Neural cell (in vitro differentiated cells): ENCODE measurements at regions not wholly inside any gene's neighbourhood (a gene's known extent, or its start where the extent isn't known, plus 50 kb on each side); places are given as distances from the start of the nearest gene placed in this dataset.

Experiments used
- H2AFZ ChIP-seq: fragments of 200-600, 300-800 bp; sonication (generic), shearing (Covaris generic); 2 replicates; pipeline ENCODE4 v1.6.0; 2014; ENCODE audit warnings: low read depth, mild to moderate bottlenecking, antibody characterized with exemption, low read length, moderate library complexity
- H3F3A ChIP-seq: fragments of 200-600 bp; shearing (Covaris generic); 2 replicates; pipeline ENCODE4 v1.6.1; 2016; ENCODE audit warnings: mild to moderate bottlenecking, moderate library complexity, mixed read lengths, antibody characterized with exemption, low read length; ENCODE audit not compliant: insufficient read depth, poor library complexity, severe bottlenecking
- H3K27ac ChIP-seq: fragments of 200-600, 300-800 bp; sonication (generic), shearing (Covaris generic); 2 replicates; pipeline ENCODE4 v1.5.1; 2014; ENCODE audit warnings: mild to moderate bottlenecking, low read length, moderate library complexity
- H3K27me3 ChIP-seq: fragments of 300-800, 200-600 bp; sonication (generic), shearing (Covaris generic); 2 replicates; pipeline ENCODE4 v1.6.0; 2014; ENCODE audit warnings: mild to moderate bottlenecking, low read depth, low read length, moderate library complexity; ENCODE audit not compliant: insufficient read depth
- H3K36me3 ChIP-seq: fragments of 300-800, 200-600 bp; sonication (generic), shearing (Covaris generic); 2 replicates; pipeline ENCODE4 v1.5.1; 2014; ENCODE audit warnings: mild to moderate bottlenecking, antibody characterized with exemption, low read length, moderate library complexity; ENCODE audit not compliant: insufficient read depth
- H3K4me2 ChIP-seq: fragments of 300-800, 200-600 bp; sonication (generic), shearing (Covaris generic); 2 replicates; pipeline ENCODE4 v1.6.0; 2014; ENCODE audit warnings: mild to moderate bottlenecking, low read length
- H3K4me3 ChIP-seq: fragments of 300-800, 200-600 bp; sonication (generic), shearing (Covaris generic); 2 replicates; pipeline ENCODE4 v1.5.1; 2014; ENCODE audit warnings: mild to moderate bottlenecking, low read length, moderate library complexity
- H3K79me2 ChIP-seq: fragments of 200-600 bp; shearing (Covaris generic); replicated peaks from 2 replicates; pipeline ENCODE4 v1.6.0; 2014; ENCODE audit warnings: mild to moderate bottlenecking, low read length, moderate library complexity; ENCODE audit not compliant: insufficient read depth
- H3K9ac ChIP-seq: fragments of 300-800, 200-600 bp; sonication (generic), shearing (Covaris generic); 2 replicates; pipeline ENCODE4 v1.6.1; 2016; ENCODE audit warnings: mild to moderate bottlenecking, low read length, mixed read lengths
- H3K9me2 ChIP-seq: fragments of 200-600 bp; shearing (Covaris generic); 2 replicates; pipeline ENCODE4 v1.6.1; 2016; ENCODE audit warnings: mild to moderate bottlenecking, low read length, mixed read lengths; ENCODE audit not compliant: insufficient read depth
- H3K9me3 ChIP-seq: fragments of 200-600, 300-800 bp; sonication (generic), shearing (Covaris generic); 2 replicates; pipeline ENCODE4 v1.6.1; 2016; ENCODE audit warnings: mild to moderate bottlenecking, mixed run types, low read length, moderate library complexity, mixed read lengths
- H4K20me1 ChIP-seq: fragments of 200-600 bp; shearing (Covaris generic); 2 replicates; pipeline ENCODE4 v1.6.1; 2016; ENCODE audit warnings: mild to moderate bottlenecking, mixed run types; ENCODE audit not compliant: insufficient read depth
- CTCF ChIP-seq: fragments of 450-650 bp; IDR thresholded peaks from 2 replicates; pipeline ENCODE4 v1.5.1; 2014; ENCODE audit warnings: antibody characterized with exemption, mild to moderate bottlenecking, moderate library complexity; ENCODE audit not compliant: poor library complexity, severe bottlenecking
- EP300 ChIP-seq: fragments of 450-650 bp; conservative IDR thresholded peaks from 2 replicates; pipeline ENCODE4 v1.6.1; 2014; ENCODE audit warnings: antibody characterized with exemption, mild to moderate bottlenecking, moderate library complexity; ENCODE audit not compliant: poor library complexity, severe bottlenecking
- EZH2 ChIP-seq: fragments of 200-600, 300-800 bp; shearing (Covaris generic), sonication (generic); IDR thresholded peaks from 2 replicates; pipeline ENCODE4 v1.6.1; 2014; ENCODE audit warnings: antibody characterized with exemption, low read length, borderline replicate concordance, mild to moderate bottlenecking; ENCODE audit not compliant: insufficient read depth, poor library complexity, severe bottlenecking
- MXI1 ChIP-seq: fragments of 450-650 bp; conservative IDR thresholded peaks from 2 replicates; pipeline ENCODE4 v1.6.1; 2014; ENCODE audit warnings: antibody characterized with exemption, mild to moderate bottlenecking; ENCODE audit not compliant: poor library complexity, severe bottlenecking
- POLR2AphosphoS5 ChIP-seq: IDR thresholded peaks from 2 replicates; pipeline ENCODE4 v1.6.1; 2012
- RAD21 ChIP-seq: fragments of 450-650 bp; conservative IDR thresholded peaks from 2 replicates; pipeline ENCODE4 v1.6.1; 2014; ENCODE audit warnings: antibody characterized with exemption, mild to moderate bottlenecking, moderate library complexity
- REST ChIP-seq: IDR thresholded peaks from 2 replicates; pipeline ENCODE4 v1.6.1; 2012; ENCODE audit warnings: borderline replicate concordance
- SMC3 ChIP-seq: fragments of 450-650 bp; conservative IDR thresholded peaks from 2 replicates; pipeline ENCODE4 v1.6.1; 2014; ENCODE audit warnings: antibody characterized with exemption, mild to moderate bottlenecking, moderate library complexity; ENCODE audit not compliant: poor library complexity
- TAF1 ChIP-seq: IDR thresholded peaks from 2 replicates; pipeline ENCODE4 v1.6.1; 2012; ENCODE audit warnings: low read depth

GRCh38 chr9:134251296-134252069, 74.8 kb upstream of the RXRA start:
- Histone ChIP-seq H3K9ac (peak overlapping the region; percentile 27), H2AFZ (no peak overlapping the region), H3K27me3 (no peaks in the 10 kb centered on the region), H3K79me2 (no peaks in the 10 kb centered on the region), H3F3A (no peaks in the 10 kb centered on the region), H3K4me2 (no peak overlapping the region), H3K27ac (peak overlapping the region; percentile 31), H3K4me3 (peak overlapping the region; percentile 33), H3K36me3 (no peaks in the 10 kb centered on the region), H3K9me2 (no peaks in the 10 kb centered on the region), H4K20me1 (no peaks in the 10 kb centered on the region), H3K9me3 (peaks cover 11% of the 10 kb centered on the region)
- no peak for TF ChIP-seq POLR2AphosphoS5
- no peak for TF ChIP-seq EZH2
- no peak for TF ChIP-seq TAF1
- TF ChIP-seq REST, result no peak
- TF ChIP-seq MXI1, result no peak
- TF ChIP-seq RAD21, result no peak
- TF ChIP-seq EP300, result no peak
- TF ChIP-seq SMC3, result no peak
- no peak for TF ChIP-seq CTCF

GRCh38 chr9:134252084-134252830, 74.0 kb upstream of the RXRA start:
- H3K9ac ChIP-seq, result no peak overlapping the region
- H3F3A ChIP-seq, result no peaks in the 10 kb centered on the region

More at GRCh38 chr9:134252084-134252830, 74.0 kb upstream of the RXRA start:
- Histone ChIP-seq H3K27ac (peak overlapping the region; percentile 42), H3K4me2 (no peak overlapping the region), H2AFZ (no peak overlapping the region), H3K4me3 (no peak overlapping the region), H3K9me3 (peaks cover 11% of the 10 kb centered on the region), H4K20me1 (no peaks in the 10 kb centered on the region), H3K36me3 (no peaks in the 10 kb centered on the region), H3K79me2 (no peaks in the 10 kb centered on the region), H3K27me3 (no peaks in the 10 kb centered on the region), H3K9me2 (no peaks in the 10 kb centered on the region)
- no peak for TF ChIP-seq EP300
- no peak for TF ChIP-seq EZH2
- no peak for TF ChIP-seq MXI1
- TF ChIP-seq CTCF, result no peak
- TF ChIP-seq SMC3, result no peak
- no peak for TF ChIP-seq REST
